ENCODE measurements at regions not wholly inside any gene's neighbourhood (a gene's known extent, or its start where the extent isn't known, plus 50 kb on each side); places are given as distances from the start of the nearest gene placed in this dataset.

DNA sequence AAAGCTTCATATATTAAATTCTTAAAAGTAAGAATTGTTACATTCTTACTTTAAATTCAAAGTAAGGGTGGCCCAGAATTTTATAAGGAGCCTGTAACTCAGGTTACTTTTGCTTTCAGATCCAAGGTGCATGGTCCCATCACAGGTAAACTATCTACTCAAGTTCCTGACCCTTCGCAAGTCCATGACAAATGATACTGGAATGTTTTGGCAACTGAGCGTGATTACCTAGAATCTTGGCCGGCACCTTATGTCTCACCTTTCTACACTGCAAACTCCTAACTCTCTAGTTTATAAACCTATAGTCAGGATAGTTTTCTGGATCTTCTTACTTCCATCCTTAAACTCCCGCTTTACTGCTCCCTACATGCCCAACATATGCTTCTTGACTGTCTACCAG is 67.9 kb upstream of the HMGN3 start:
- TF ChIP-seq, protein P1, sequence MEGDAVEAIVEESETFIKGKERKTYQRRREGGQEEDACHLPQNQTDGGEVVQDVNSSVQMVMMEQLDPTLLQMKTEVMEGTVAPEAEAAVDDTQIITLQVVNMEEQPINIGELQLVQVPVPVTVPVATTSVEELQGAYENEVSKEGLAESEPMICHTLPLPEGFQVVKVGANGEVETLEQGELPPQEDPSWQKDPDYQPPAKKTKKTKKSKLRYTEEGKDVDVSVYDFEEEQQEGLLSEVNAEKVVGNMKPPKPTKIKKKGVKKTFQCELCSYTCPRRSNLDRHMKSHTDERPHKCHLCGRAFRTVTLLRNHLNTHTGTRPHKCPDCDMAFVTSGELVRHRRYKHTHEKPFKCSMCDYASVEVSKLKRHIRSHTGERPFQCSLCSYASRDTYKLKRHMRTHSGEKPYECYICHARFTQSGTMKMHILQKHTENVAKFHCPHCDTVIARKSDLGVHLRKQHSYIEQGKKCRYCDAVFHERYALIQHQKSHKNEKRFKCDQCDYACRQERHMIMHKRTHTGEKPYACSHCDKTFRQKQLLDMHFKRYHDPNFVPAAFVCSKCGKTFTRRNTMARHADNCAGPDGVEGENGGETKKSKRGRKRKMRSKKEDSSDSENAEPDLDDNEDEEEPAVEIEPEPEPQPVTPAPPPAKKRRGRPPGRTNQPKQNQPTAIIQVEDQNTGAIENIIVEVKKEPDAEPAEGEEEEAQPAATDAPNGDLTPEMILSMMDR (IDR thresholded peaks at IDR 0.05) = no peak
- no peak for TF ChIP-seq ZFX (IDR thresholded peaks at IDR 0.05; ENCODE audit: borderline replicate concordance)

Measured in 22Rv1 (cell line).